Esophagus mucosa (tissue), 1 donor: ENCODE measurements at regions not wholly inside any gene's neighbourhood (a gene's known extent, or its start where the extent isn't known, plus 50 kb on each side); places are given as distances from the start of the nearest gene placed in this dataset.

Experiments
- ATAC-seq: fragments of 200-7000 bp; cut with Tn5 transposase; one replicate; pipeline ENCODE4 v1.9.1; 2020
- donor health status: DM: yes; HTN: yes; CAD: no.

DNA sequence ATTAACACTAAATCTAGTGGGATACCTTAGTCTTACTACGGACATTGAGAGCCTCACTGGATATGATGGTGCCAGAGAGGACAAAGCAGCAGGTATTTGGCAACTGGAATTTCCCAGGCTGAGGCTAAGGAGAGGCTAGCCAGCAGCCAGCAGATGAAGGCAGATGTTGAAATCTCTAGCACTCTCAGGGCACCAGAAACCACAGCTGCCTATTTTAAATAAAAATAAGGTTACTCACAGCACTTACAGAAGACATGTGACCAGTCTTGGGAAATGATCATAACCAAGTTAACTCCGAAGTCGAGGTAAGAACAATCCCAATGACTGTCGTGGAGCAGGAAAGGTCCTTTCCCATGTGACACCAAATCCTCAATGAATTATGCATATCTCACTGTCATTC, 1726.0 kb downstream of the EFNB2 start:
- ATAC-seq: no peak

DNA sequence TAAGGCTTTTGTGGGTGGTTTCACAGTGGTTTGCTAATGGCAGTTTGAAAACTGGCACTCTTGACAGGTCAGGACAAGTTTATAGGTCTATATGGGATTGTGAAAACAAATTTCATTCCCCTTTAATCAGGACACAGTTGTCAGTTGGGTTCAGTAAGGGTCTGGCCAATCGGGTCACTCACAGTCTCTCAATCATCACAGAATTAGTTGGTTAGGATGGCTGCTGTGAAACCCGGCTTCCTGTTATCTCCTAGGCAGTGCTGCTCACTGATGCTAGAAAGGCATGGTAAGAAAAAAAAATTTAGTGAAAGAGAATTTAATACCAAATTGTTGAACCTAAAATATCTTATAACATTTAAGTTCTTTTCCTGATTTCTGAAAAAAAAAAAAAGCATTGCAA, 1730.1 kb downstream of the EFNB2 start:
- no peak for ATAC-seq

DNA sequence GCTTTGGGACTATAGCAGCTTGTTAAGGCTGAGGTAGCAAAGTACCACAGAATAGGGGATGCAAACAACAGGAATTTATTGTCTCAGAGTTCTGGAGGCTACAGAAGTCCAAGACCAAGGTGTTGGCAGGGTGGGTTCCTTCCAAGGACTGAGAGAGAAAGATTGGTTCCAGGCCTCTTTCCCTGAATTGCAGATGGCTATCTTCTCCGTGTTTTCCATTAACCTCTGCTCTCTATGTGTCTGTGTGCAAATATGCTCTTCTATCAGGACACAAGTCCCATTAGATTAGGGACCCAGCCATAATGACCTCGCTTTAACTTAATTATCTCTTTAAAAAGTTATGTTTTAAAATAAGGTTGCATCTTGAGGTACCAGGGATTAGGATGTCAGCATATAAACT, 1732.9 kb upstream of the SLC10A2 start:
- no peak for ATAC-seq

GRCh38 chr13:104798486-104798885, 1732.3 kb upstream of the SLC10A2 start:
- no peak for ATAC-seq

DNA sequence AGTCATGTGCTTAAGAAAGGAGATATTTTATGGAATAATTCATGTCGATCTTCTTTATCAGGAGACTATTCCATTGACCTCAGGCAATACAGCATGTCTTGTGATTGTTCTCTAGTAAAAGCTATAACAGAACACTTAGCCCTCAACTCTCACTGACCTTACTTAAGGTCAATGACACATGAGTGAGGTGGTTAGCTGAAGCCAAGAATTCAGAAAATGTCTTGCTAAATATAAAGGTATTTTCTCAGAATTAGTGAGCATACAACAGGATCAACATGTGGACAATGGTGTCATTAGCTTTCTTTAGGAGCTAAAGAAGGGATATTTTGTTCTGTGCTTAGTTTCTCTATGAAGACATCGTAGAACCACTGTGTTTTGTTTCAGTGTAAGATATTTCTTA, 1730.4 kb upstream of the SLC10A2 start:
- no peak for ATAC-seq

DNA sequence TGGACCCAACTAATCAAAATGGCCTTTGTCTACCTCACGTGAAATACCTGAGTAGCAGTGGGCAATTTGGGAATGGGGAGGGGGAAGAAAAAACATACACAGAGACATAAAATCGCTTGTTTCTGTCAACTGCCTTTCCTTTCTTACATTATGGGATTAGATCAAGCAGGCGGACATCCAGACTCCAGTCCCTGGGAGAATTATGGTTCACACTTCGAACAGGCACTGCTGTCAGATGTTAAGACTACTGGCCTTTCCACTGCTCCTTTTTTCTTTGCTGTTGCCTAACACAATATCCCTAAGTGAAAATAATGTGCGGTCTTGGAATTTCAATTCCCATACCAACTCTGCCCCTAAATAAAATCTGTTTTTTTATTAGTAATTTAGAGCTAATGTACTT, 1719.7 kb upstream of the SLC10A2 start:
- ATAC-seq: no peak

GRCh38 chr13:104784891-104785290, 1718.7 kb upstream of the SLC10A2 start:
- ATAC-seq: no peak

DNA sequence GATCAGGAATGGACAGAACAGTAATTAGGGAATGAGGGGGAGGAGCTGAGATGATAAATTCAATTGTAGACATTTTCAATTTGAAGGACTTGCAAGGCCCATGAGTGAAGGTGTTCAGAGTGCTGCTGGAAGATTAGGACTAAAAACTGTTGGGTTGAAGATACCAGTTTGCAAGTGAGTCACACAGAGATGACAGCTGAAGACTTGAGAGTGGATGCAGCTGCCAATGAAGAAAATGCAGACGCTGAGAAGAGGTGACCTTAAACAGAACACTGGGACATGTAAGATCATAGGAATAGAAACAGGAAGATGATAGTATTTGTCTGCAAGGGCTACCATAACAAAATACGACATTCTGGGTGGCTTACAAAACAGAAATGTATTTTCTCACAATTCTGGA, 1716.5 kb upstream of the SLC10A2 start:
- ATAC-seq: no peak

DNA sequence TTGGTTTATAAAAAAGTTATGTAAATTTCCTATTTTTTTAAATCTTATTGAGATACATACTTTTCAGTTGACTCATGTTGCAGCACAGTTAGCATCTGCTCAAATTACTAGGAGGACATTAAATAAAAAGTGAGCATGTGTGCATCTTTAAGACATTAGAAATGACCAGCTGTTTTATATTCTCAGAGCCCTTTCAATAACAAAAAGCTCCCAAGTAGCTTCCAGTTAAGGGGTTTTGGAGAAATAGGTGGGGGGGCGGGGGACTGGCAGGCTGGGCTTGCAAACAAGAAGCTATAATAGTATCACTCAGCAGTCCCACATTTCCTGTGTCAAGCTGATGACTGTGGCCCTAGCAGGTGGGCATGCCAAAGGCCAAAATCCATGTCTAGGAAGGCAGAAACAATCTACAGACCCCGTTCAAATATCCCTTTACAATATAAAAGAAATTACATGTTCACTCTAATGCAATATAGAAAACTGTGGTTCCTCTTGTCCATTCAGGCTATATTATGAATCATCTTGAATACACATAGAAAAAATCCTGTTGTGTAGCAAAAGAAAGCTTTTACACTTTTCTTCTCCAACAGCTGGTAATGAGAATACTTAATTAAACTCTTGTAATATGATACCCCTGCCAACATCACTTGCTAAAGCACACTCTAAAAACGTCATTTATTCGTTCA, 1713.2 kb upstream of the SLC10A2 start:
- no peak for ATAC-seq

- ATAC-seq: peak; percentile 38
Measured at GRCh38 chr13:104773775-104774174, 1707.6 kb upstream of the SLC10A2 start.

DNA sequence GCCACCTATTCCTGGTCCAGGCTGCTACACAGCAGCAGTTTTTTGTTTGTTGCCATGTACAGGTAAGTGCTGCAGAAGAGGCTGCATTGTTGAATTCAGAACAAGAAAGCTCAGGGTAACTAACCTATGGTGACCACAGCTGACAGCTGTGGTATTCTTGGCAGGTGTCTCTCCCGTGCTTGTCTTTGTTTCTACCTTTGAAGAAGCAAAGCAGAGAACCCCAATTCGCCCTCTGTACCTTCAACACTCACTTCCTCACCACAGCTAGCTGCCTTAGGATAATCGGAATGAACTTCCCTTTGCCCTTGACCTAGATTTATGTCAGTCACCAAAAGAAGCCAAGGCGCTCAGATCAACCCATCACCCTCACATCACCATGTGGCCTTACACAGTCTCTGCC, 1703.3 kb upstream of the SLC10A2 start:
- no peak for ATAC-seq

DNA sequence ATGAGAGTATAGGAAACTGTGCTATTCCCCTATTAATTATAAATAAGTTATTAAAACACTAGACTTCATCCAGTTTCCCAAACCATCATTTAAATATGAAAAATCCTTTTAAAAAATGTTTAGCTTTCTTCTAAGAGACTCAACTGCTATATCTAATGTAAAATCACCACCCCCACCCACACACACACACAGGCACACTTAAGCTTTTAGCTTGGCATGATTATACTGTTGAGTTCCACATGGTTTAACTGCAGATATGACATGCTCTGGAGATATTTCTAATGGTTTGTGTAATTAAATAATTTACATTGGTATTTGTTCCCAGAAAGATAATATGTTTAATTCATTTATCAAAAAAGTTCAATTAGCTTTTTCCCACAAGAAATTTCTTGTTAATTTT, 1700.1 kb upstream of the SLC10A2 start:
- ATAC-seq: no peak

DNA sequence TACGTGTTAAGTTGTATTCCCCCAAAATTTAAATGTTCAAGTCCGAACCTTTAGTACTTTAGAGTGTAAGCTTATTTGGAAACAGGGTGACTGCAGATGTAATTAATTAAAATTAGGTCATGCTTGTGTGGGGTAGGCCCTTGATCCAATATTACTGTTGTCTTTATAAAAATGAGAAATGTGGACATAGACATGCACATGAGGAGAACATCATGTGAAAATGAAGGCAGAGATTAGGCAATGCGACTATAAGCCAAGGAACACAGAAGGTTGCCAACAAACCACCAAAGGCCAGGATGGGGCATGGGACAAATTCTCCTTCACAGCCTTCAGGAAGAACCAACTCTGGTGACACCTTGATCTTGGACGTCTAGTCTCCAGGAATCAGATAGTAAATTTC, 1698.4 kb upstream of the SLC10A2 start:
- ATAC-seq: no peak

DNA sequence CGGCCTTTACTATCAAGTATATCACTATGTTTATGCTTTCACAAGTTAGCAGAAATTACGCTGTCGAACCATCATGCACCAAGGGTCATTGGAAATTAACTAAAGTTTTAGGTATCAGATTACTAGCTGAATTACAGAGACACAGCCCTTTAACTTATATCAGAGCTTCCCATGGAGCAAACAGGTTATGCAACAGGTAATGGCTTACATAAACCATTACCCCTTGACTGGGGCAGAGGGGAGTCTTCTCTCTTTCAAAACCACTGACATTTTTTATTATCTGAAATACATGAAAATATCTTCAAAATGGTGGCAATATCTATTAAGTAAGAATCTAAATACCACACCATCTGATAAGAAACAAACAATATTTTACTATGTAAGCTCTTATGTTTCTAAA, 1692.9 kb upstream of the SLC10A2 start:
- ATAC-seq: no peak

- ATAC-seq: no peak
Measured at GRCh38 chr13:104757712-104758111, 1691.5 kb upstream of the SLC10A2 start.

- no peak for ATAC-seq
Measured at GRCh38 chr13:104750377-104750776, 1684.2 kb upstream of the SLC10A2 start.

GRCh38 chr13:104740641-104741222, 1674.5 kb upstream of the SLC10A2 start:
- no peak for ATAC-seq

DNA sequence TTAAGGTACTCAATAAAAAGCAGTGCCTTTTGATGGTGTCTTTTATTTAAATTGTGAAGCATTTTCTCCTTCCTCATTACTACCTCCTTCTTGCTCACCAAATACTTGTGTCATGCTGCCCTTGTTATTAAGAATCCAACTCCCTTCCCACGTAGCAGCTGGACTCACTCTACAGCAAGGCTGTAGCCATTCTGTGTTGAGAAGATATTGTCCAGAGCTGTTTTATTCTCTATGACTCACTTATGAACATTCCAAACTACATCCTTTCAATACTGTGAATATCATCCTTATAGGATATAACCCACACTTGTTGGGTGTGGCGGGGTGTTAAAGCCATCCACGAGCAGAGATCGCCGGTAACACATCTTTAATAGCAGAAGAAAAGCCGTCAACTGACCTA, 1671.5 kb upstream of the SLC10A2 start:
- no peak for ATAC-seq

- ATAC-seq: no peak
Measured at GRCh38 chr13:104733427-104733826, 1667.2 kb upstream of the SLC10A2 start.

GRCh38 chr13:104715111-104715510, 1648.9 kb upstream of the SLC10A2 start:
- no peak for ATAC-seq

- no peak for ATAC-seq
Measured at GRCh38 chr13:104705031-104705750, 1639.0 kb upstream of the SLC10A2 start.

DNA sequence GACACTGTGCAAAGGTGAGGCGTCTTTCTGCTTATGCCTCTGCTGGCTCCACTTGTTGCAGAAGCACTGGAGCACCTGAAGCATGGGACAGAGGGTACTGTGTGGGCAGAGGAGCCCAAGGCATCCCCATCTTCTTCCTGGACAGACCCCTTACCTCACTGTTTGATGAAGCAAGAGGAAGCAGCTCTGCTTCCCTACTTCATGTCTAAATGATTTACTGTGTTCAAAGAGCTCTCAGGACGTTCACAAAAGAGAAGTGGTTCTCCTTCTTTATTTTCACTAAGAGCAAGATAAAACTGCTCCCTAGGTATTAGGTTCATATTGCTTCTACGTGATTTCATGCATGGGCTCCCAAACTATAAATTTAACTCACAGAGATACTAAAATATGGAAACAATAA, 1635.4 kb upstream of the SLC10A2 start:
- ATAC-seq: no peak

DNA sequence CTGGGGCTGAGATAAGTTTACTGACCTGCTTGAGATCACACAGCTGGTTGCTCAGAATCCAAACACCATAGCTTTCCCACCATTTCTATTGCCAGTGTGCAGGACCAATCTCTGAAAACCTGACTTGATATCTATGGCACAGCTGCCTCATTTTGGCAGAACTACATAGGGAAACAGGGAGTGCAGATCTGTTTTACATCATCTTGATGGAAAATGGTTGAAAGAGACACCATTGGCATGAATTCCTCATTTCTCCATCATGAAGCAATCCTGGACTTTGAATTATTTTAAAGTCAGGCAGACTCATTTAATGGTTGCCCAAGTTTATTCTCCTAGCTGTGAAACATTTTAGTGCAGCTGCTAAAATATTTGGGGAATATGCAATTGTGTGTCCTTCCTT, 1628.2 kb upstream of the SLC10A2 start:
- ATAC-seq: no peak

DNA sequence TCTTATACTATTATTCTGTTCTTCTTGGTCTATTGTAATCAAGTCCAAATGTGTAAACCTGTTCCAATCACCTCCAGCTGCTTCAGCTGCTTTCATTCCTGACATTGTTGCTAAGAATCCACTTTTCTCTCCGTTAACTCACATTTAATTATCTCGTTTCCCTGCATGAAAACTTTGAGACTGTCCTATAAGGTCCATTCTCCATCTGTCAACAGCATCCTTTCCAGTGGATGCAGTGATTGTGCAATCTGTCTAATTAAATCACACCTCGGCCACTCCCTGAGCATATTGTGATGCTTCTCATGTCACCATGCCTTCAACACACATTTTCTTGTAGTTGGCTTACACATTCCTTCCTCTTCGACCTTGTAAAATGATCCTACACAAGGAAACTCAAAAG, 1626.9 kb upstream of the SLC10A2 start:
- no peak for ATAC-seq
